H9 (cell line): ENCODE measurements at regions not wholly inside any gene's neighbourhood (a gene's known extent, or its start where the extent isn't known, plus 50 kb on each side); places are given as distances from the start of the nearest gene placed in this dataset.

Source experiments
- DNase-seq: peaks from one replicate; pipeline ENCODE4 v3.0.0-alpha.2; 2017
- H2AFZ ChIP-seq: one replicate; pipeline ENCODE4 v1.6.1; 2013; ENCODE audit warnings: mild to moderate bottlenecking, low read length, control low read depth, moderate library complexity
- H2AK5ac ChIP-seq: 2 replicates; pipeline ENCODE4 v1.6.1; 2013; ENCODE audit warnings: low read length, control low read depth, mixed read lengths; ENCODE audit not compliant: insufficient read length
- H2BK120ac ChIP-seq: one replicate; pipeline ENCODE4 v1.6.1; 2013; ENCODE audit warnings: low read depth, mild to moderate bottlenecking, low read length, control low read depth, inconsistent platforms; ENCODE audit not compliant: poor library complexity, severe bottlenecking
- H2BK12ac ChIP-seq: 2 replicates; pipeline ENCODE4 v1.6.1; 2013; ENCODE audit warnings: low read length, control low read depth, mixed read lengths, low read depth; ENCODE audit not compliant: insufficient read length
- H2BK15ac ChIP-seq: 2 replicates; pipeline ENCODE4 v1.6.1; 2013; ENCODE audit warnings: low read depth, low read length, control low read depth
- H2BK20ac ChIP-seq: one replicate; pipeline ENCODE4 v1.6.1; 2013; ENCODE audit warnings: low read depth, mild to moderate bottlenecking, low read length, control low read depth, inconsistent platforms; ENCODE audit not compliant: poor library complexity, severe bottlenecking
- H2BK5ac ChIP-seq: 2 replicates; pipeline ENCODE4 v1.6.1; 2013; ENCODE audit warnings: low read length, control low read depth, mixed read lengths; ENCODE audit not compliant: insufficient read length
- H3K14ac ChIP-seq: 2 replicates; pipeline ENCODE4 v1.6.1; 2013; ENCODE audit warnings: low read length, control low read depth; ENCODE audit not compliant: insufficient read depth
- H3K18ac ChIP-seq: 2 replicates; pipeline ENCODE4 v1.6.1; 2013; ENCODE audit warnings: low read depth, mild to moderate bottlenecking, mixed read lengths, low read length, control low read depth; ENCODE audit not compliant: insufficient read length
- H3K23ac ChIP-seq: 2 replicates; pipeline ENCODE4 v1.6.1; 2013; ENCODE audit warnings: low read length, control low read depth, mixed read lengths, low read depth; ENCODE audit not compliant: insufficient read length
- H3K23me2 ChIP-seq: 2 replicates; pipeline ENCODE4 v1.6.1; 2013; ENCODE audit warnings: low read depth, mild to moderate bottlenecking, mixed read lengths, low read length, control low read depth; ENCODE audit not compliant: insufficient read length, poor library complexity, severe bottlenecking
- H3K27ac ChIP-seq: 2 replicates; pipeline ENCODE4 v1.5.1; 2013; ENCODE audit warnings: low read length, control low read depth, mixed read lengths, low read depth; ENCODE audit not compliant: insufficient read length
- H3K27me3 ChIP-seq: 2 replicates; pipeline ENCODE4 v1.6.1; 2013; ENCODE audit warnings: low read length, control low read depth, inconsistent platforms; ENCODE audit not compliant: insufficient read depth
- H3K4ac ChIP-seq: 2 replicates; pipeline ENCODE4 v1.6.1; 2013; ENCODE audit warnings: low read depth, mild to moderate bottlenecking, control low read depth, inconsistent platforms, low read length, moderate library complexity
- H3K4me1 ChIP-seq: 2 replicates; pipeline ENCODE4 v1.6.1; 2013; ENCODE audit warnings: low read length, control low read depth, inconsistent platforms; ENCODE audit not compliant: insufficient read depth
- H3K4me2 ChIP-seq: 2 replicates; pipeline ENCODE4 v1.6.1; 2013; ENCODE audit warnings: low read length, control low read depth, mixed read lengths; ENCODE audit not compliant: insufficient read length, insufficient read depth
- H3K56ac ChIP-seq: 2 replicates; pipeline ENCODE4 v1.6.1; 2013; ENCODE audit warnings: low read depth, mild to moderate bottlenecking, mixed read lengths, low read length, control low read depth; ENCODE audit not compliant: insufficient read length
- H3K79me1 ChIP-seq: 2 replicates; pipeline ENCODE4 v1.6.1; 2013; ENCODE audit warnings: low read depth, mild to moderate bottlenecking, moderate library complexity, low read length, control low read depth, inconsistent platforms; ENCODE audit not compliant: insufficient read depth, poor library complexity, severe bottlenecking
- H3K79me2 ChIP-seq: 2 replicates; pipeline ENCODE4 v1.6.1; 2013; ENCODE audit warnings: low read length, control low read depth, inconsistent platforms; ENCODE audit not compliant: insufficient read depth
- H3K9ac ChIP-seq: 2 replicates; pipeline ENCODE4 v1.6.1; 2013; ENCODE audit warnings: low read length, control low read depth, mixed read lengths; ENCODE audit not compliant: insufficient read length; ENCODE audit errors: extremely low read depth
- H3K9me3 ChIP-seq: one replicate; pipeline ENCODE4 v1.6.1; 2013; ENCODE audit warnings: low read depth, low read length, inconsistent platforms; ENCODE audit not compliant: control insufficient read depth
- H3T11ph ChIP-seq: one replicate; pipeline ENCODE4 v1.6.1; 2013; ENCODE audit warnings: mild to moderate bottlenecking, low read length, control low read depth, inconsistent platforms
- H4K20me1 ChIP-seq: one replicate; pipeline ENCODE4 v1.6.1; 2013; ENCODE audit not compliant: control insufficient read depth, insufficient read length, insufficient read depth
- H4K5ac ChIP-seq: 2 replicates; pipeline ENCODE4 v1.6.1; 2013; ENCODE audit warnings: low read depth, mild to moderate bottlenecking, mixed read lengths, low read length, control low read depth; ENCODE audit not compliant: insufficient read length
- H4K8ac ChIP-seq: replicated peaks from 2 replicates; pipeline ENCODE4 v1.6.1; 2013; ENCODE audit warnings: low read length, control low read depth, mixed read lengths, low read depth; ENCODE audit not compliant: insufficient read length
- H4K91ac ChIP-seq: 2 replicates; pipeline ENCODE4 v1.6.1; 2013; ENCODE audit warnings: low read depth, mild to moderate bottlenecking, moderate library complexity, mixed read lengths, low read length, control low read depth; ENCODE audit not compliant: insufficient read length
- H3K27ac Mint-ChIP-seq, 3 experiments: 2 replicates in 2 of 3; 3 replicates in 1 of 3; pipeline ENCODE4 v1.8.0; 2020 to 2021; ENCODE audit warnings: mixed read lengths in 3 of 3, mild to moderate bottlenecking in 1 of 3, moderate library complexity in 1 of 3
- H3K27me3 Mint-ChIP-seq: 2 replicates; pipeline ENCODE4 v1.8.0; 2021; ENCODE audit warnings: low read depth, mild to moderate bottlenecking, moderate library complexity, mixed read lengths
- H3K36me3 Mint-ChIP-seq, 3 experiments: 2 replicates in 2 of 3; 3 replicates in 1 of 3; pipeline ENCODE4 v1.8.0; 2020 to 2021; ENCODE audit warnings: low read depth in 3 of 3, mixed read lengths in 3 of 3; ENCODE audit not compliant: insufficient read depth in 1 of 3
- H3K4me1 Mint-ChIP-seq, 2 experiments: 2 replicates each; pipeline ENCODE4 v1.8.0; 2020; ENCODE audit warnings: mixed read lengths in 2 of 2
- H3K4me3 Mint-ChIP-seq, 2 experiments: 2 replicates in 1 of 2; 3 replicates in 1 of 2; pipeline ENCODE4 v1.8.0; 2020 to 2021; ENCODE audit warnings: mild to moderate bottlenecking in 2 of 2, mixed read lengths in 2 of 2, moderate library complexity in 1 of 2
- H3K9me3 Mint-ChIP-seq, 2 experiments: 2 replicates in 1 of 2; 3 replicates in 1 of 2; pipeline ENCODE4 v1.8.0; 2020; ENCODE audit warnings: mild to moderate bottlenecking in 2 of 2, mixed read lengths in 2 of 2, moderate library complexity in 1 of 2
- TF ChIP-seq, protein P1 (sequence below): fragments of 200-600 bp; sonication (generic); conservative IDR thresholded peaks from 3 replicates; pipeline ENCODE4 v1.8.0; 2021; ENCODE audit warnings: antibody characterized with exemption, mild to moderate bottlenecking

DNA sequence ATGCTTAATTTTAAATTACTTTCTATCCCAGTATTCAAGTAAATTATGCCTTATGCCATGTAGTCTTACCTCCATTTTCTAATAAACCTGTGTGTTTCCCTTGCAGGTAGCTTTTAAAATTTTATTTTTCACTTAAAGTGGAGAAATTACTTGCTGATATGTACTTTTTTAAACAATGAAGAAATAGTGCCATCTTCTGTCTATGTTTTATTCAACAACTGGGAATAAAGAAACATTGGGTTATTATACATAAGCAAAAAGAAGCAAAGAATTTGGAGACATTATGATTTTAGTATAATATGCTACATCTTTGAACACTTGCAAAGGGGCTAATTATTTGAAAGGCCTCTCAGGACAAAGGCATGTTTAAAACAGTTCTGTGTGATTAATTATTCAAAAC is 1912.9 kb downstream of the MRPL39 start:
- H3K4me3 Mint-ChIP-seq: no peak overlapping the region
- H3K14ac ChIP-seq: no peak overlapping the region
- H3K4me2 ChIP-seq: no peak overlapping the region
- no peak overlapping the region for H3K4ac ChIP-seq
- H3T11ph ChIP-seq: no peak overlapping the region
- peaks cover 34 to 64% of the 10 kb centered on the region in 2 experiments for H3K9me3 Mint-ChIP-seq
- DNase-seq: no peak
- H3K56ac ChIP-seq: no peak overlapping the region
- H3K36me3 Mint-ChIP-seq: peaks cover 6 to 7% (median 7%) of the 10 kb centered on the region in 3 experiments
- no peak overlapping the region for H3K27ac Mint-ChIP-seq
- no peaks in the 10 kb centered on the region for H3K79me2 ChIP-seq
- H4K5ac ChIP-seq: no peak overlapping the region
- no peak overlapping the region for H2BK12ac ChIP-seq
- no peaks in the 10 kb centered on the region for H3K27me3 ChIP-seq
- no peak overlapping the region for H3K18ac ChIP-seq
- no peaks in the 10 kb centered on the region for H3K23me2 ChIP-seq
- no peak overlapping the region for H2BK15ac ChIP-seq
- H3K79me1 ChIP-seq: no peaks in the 10 kb centered on the region
- no peak overlapping the region for H4K91ac ChIP-seq
- TF ChIP-seq, protein P1, sequence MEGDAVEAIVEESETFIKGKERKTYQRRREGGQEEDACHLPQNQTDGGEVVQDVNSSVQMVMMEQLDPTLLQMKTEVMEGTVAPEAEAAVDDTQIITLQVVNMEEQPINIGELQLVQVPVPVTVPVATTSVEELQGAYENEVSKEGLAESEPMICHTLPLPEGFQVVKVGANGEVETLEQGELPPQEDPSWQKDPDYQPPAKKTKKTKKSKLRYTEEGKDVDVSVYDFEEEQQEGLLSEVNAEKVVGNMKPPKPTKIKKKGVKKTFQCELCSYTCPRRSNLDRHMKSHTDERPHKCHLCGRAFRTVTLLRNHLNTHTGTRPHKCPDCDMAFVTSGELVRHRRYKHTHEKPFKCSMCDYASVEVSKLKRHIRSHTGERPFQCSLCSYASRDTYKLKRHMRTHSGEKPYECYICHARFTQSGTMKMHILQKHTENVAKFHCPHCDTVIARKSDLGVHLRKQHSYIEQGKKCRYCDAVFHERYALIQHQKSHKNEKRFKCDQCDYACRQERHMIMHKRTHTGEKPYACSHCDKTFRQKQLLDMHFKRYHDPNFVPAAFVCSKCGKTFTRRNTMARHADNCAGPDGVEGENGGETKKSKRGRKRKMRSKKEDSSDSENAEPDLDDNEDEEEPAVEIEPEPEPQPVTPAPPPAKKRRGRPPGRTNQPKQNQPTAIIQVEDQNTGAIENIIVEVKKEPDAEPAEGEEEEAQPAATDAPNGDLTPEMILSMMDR: no peak
- H3K4me1 Mint-ChIP-seq: no peaks in the 10 kb centered on the region
- H2BK5ac ChIP-seq: no peak overlapping the region
- H3K27ac ChIP-seq: no peak overlapping the region
- H3K27me3 Mint-ChIP-seq: no peaks in the 10 kb centered on the region
- H4K20me1 ChIP-seq: no peaks in the 10 kb centered on the region
- H3K9ac ChIP-seq: no peak overlapping the region
- no peaks in the 10 kb centered on the region for H3K4me1 ChIP-seq
- H2AK5ac ChIP-seq: no peak overlapping the region
- no peaks in the 10 kb centered on the region for H3K9me3 ChIP-seq
- H4K8ac ChIP-seq: no peak overlapping the region
- H2AFZ ChIP-seq: no peak overlapping the region
- H3K23ac ChIP-seq: no peak overlapping the region
- no peak overlapping the region for H2BK120ac ChIP-seq
- H2BK20ac ChIP-seq: no peak overlapping the region
